ENCODE measurements at regions not wholly inside any gene's neighbourhood (a gene's known extent, or its start where the extent isn't known, plus 50 kb on each side); places are given as distances from the start of the nearest gene placed in this dataset.
A peak's percentile ranks its signal among the peaks of the same experiment; 100 is the strongest.

DNA sequence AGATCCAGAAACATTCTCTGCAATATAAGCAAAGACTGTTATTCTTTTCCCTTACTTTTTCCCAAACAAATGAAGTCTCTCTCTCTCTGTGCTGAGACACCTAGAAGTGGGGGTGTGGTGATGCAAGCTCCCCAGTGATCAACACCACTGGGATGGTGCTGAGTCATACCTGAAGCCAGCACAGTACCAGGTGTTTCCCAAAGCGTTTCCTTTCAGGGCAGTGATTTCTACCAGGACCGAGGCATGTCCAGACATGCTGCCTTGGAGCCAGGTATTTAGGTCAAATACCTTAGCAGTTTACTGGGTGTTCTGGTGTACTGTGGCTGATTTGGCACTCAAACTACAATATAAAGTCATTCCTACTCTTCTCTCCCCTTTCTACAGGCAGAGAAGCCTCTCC is 726.5 kb downstream of the FAM133A start:
- Histone ChIP-seq H3K79me2 (replicated peaks; ENCODE audit: insufficient read depth) (no peaks in the 10 kb centered on the region), H3F3A (replicated peaks; ENCODE audit: low read depth) (no peaks in the 10 kb centered on the region), H4K20me1 (replicated peaks; ENCODE audit: insufficient read depth) (no peaks in the 10 kb centered on the region), H3K4me3 (no peak overlapping the region), H3K4me2 (no peak overlapping the region), H3K36me3 (ENCODE audit: insufficient read depth) (no peaks in the 10 kb centered on the region), H3K4me1 (ENCODE audit: insufficient read depth) (no peaks in the 10 kb centered on the region), H3K27ac (ENCODE audit: low read depth) (0 out of 2 replicates have a peak overlapping the region, but pooled peaks have one; percentile 45), H3K9me2 (ENCODE audit: insufficient read depth) (no peaks in the 10 kb centered on the region), H2AFZ (no peak overlapping the region), H3K27me3 (ENCODE audit: insufficient read depth) (no peaks in the 10 kb centered on the region)
- Mint-ChIP-seq H3K27ac (peak overlapping the region; percentile 74), H3K9me3 (peaks cover 28% of the 10 kb centered on the region), H3K36me3 (ENCODE audit: low read depth) (peaks cover 38% of the 10 kb centered on the region), H3K4me1 (no peaks in the 10 kb centered on the region), H3K27me3 (ENCODE audit: insufficient read depth, low read depth, poor library complexity) (no peaks in the 10 kb centered on the region), H3K4me3 (no peak overlapping the region)
- ATAC-seq (no peak; the same call in 2 of the 3 replicates), DNase-seq (ENCODE audit: low spot score) (peak; percentile 34)
- TF ChIP-seq STAT1 (IDR thresholded peaks at IDR 0.05; ENCODE audit: unreplicated experiment) = no peak
- no peak for TF ChIP-seq ZNF331 (CRISPR knock-in tag; IDR thresholded peaks at IDR 0.05; ENCODE audit: low read depth)
- TF ChIP-seq EZH2phosphoT487 (IDR thresholded peaks at IDR 0.05; ENCODE audit: unreplicated experiment) = no peak
- no peak for TF ChIP-seq NANOG (IDR thresholded peaks at IDR 0.05; ENCODE audit: borderline replicate concordance)
- TF ChIP-seq CREB1 (CRISPR knock-in tag; IDR thresholded peaks at IDR 0.05; ENCODE audit: low read depth) = no peak
- TF ChIP-seq, protein P1, sequence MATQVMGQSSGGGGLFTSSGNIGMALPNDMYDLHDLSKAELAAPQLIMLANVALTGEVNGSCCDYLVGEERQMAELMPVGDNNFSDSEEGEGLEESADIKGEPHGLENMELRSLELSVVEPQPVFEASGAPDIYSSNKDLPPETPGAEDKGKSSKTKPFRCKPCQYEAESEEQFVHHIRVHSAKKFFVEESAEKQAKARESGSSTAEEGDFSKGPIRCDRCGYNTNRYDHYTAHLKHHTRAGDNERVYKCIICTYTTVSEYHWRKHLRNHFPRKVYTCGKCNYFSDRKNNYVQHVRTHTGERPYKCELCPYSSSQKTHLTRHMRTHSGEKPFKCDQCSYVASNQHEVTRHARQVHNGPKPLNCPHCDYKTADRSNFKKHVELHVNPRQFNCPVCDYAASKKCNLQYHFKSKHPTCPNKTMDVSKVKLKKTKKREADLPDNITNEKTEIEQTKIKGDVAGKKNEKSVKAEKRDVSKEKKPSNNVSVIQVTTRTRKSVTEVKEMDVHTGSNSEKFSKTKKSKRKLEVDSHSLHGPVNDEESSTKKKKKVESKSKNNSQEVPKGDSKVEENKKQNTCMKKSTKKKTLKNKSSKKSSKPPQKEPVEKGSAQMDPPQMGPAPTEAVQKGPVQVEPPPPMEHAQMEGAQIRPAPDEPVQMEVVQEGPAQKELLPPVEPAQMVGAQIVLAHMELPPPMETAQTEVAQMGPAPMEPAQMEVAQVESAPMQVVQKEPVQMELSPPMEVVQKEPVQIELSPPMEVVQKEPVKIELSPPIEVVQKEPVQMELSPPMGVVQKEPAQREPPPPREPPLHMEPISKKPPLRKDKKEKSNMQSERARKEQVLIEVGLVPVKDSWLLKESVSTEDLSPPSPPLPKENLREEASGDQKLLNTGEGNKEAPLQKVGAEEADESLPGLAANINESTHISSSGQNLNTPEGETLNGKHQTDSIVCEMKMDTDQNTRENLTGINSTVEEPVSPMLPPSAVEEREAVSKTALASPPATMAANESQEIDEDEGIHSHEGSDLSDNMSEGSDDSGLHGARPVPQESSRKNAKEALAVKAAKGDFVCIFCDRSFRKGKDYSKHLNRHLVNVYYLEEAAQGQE (IDR thresholded peaks at IDR 0.05; ENCODE audit: unreplicated experiment) = no peak
- TF ChIP-seq JUNB (IDR thresholded peaks at IDR 0.05; ENCODE audit: unreplicated experiment) = no peak
- TF ChIP-seq, protein P2, sequence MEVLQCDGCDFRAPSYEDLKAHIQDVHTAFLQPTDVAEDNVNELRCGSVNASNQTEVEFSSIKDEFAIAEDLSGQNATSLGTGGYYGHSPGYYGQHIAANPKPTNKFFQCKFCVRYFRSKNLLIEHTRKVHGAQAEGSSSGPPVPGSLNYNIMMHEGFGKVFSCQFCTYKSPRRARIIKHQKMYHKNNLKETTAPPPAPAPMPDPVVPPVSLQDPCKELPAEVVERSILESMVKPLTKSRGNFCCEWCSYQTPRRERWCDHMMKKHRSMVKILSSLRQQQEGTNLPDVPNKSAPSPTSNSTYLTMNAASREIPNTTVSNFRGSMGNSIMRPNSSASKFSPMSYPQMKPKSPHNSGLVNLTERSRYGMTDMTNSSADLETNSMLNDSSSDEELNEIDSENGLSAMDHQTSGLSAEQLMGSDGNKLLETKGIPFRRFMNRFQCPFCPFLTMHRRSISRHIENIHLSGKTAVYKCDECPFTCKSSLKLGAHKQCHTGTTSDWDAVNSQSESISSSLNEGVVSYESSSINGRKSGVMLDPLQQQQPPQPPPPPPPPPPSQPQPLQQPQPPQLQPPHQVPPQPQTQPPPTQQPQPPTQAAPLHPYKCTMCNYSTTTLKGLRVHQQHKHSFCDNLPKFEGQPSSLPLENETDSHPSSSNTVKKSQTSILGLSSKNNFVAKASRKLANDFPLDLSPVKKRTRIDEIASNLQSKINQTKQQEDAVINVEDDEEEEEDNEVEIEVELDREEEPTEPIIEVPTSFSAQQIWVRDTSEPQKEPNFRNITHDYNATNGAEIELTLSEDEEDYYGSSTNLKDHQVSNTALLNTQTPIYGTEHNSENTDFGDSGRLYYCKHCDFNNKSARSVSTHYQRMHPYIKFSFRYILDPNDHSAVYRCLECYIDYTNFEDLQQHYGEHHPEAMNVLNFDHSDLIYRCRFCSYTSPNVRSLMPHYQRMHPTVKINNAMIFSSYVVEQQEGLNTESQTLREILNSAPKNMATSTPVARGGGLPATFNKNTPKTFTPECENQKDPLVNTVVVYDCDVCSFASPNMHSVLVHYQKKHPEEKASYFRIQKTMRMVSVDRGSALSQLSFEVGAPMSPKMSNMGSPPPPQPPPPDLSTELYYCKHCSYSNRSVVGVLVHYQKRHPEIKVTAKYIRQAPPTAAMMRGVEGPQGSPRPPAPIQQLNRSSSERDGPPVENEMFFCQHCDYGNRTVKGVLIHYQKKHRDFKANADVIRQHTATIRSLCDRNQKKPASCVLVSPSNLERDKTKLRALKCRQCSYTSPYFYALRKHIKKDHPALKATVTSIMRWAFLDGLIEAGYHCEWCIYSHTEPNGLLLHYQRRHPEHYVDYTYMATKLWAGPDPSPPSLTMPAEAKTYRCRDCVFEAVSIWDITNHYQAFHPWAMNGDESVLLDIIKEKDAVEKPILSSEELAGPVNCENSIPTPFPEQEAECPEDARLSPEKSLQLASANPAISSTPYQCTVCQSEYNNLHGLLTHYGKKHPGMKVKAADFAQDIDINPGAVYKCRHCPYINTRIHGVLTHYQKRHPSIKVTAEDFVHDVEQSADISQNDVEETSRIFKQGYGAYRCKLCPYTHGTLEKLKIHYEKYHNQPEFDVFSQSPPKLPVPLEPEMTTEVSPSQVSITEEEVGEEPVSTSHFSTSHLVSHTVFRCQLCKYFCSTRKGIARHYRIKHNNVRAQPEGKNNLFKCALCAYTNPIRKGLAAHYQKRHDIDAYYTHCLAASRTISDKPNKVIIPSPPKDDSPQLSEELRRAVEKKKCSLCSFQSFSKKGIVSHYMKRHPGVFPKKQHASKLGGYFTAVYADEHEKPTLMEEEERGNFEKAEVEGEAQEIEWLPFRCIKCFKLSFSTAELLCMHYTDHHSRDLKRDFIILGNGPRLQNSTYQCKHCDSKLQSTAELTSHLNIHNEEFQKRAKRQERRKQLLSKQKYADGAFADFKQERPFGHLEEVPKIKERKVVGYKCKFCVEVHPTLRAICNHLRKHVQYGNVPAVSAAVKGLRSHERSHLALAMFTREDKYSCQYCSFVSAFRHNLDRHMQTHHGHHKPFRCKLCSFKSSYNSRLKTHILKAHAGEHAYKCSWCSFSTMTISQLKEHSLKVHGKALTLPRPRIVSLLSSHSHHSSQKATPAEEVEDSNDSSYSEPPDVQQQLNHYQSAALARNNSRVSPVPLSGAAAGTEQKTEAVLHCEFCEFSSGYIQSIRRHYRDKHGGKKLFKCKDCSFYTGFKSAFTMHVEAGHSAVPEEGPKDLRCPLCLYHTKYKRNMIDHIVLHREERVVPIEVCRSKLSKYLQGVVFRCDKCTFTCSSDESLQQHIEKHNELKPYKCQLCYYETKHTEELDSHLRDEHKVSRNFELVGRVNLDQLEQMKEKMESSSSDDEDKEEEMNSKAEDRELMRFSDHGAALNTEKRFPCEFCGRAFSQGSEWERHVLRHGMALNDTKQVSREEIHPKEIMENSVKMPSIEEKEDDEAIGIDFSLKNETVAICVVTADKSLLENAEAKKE (CRISPR knock-in tag; IDR thresholded peaks at IDR 0.05) = no peak
- TF ChIP-seq, protein P3, sequence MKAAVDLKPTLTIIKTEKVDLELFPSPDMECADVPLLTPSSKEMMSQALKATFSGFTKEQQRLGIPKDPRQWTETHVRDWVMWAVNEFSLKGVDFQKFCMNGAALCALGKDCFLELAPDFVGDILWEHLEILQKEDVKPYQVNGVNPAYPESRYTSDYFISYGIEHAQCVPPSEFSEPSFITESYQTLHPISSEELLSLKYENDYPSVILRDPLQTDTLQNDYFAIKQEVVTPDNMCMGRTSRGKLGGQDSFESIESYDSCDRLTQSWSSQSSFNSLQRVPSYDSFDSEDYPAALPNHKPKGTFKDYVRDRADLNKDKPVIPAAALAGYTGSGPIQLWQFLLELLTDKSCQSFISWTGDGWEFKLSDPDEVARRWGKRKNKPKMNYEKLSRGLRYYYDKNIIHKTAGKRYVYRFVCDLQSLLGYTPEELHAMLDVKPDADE (IDR thresholded peaks at IDR 0.05) = no peak
- TF ChIP-seq POLR2AphosphoS5 (IDR thresholded peaks at IDR 0.05; ENCODE audit: low read depth) = no peak
- TF ChIP-seq, protein P4, sequence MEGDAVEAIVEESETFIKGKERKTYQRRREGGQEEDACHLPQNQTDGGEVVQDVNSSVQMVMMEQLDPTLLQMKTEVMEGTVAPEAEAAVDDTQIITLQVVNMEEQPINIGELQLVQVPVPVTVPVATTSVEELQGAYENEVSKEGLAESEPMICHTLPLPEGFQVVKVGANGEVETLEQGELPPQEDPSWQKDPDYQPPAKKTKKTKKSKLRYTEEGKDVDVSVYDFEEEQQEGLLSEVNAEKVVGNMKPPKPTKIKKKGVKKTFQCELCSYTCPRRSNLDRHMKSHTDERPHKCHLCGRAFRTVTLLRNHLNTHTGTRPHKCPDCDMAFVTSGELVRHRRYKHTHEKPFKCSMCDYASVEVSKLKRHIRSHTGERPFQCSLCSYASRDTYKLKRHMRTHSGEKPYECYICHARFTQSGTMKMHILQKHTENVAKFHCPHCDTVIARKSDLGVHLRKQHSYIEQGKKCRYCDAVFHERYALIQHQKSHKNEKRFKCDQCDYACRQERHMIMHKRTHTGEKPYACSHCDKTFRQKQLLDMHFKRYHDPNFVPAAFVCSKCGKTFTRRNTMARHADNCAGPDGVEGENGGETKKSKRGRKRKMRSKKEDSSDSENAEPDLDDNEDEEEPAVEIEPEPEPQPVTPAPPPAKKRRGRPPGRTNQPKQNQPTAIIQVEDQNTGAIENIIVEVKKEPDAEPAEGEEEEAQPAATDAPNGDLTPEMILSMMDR (conservative IDR thresholded peaks at IDR 0.05; ENCODE audit: low read depth in 2 of 2) = no peak
- no peak for TF ChIP-seq EZH2 (IDR thresholded peaks at IDR 0.05; ENCODE audit: low read depth, unreplicated experiment)
- TF ChIP-seq ZNF114 (CRISPR knock-in tag; IDR thresholded peaks at IDR 0.05) = no peak

All from GM23338 (cell line).